ENCODE measurements at regions not wholly inside any gene's neighbourhood (a gene's known extent, or its start where the extent isn't known, plus 50 kb on each side); places are given as distances from the start of the nearest gene placed in this dataset.

DNA sequence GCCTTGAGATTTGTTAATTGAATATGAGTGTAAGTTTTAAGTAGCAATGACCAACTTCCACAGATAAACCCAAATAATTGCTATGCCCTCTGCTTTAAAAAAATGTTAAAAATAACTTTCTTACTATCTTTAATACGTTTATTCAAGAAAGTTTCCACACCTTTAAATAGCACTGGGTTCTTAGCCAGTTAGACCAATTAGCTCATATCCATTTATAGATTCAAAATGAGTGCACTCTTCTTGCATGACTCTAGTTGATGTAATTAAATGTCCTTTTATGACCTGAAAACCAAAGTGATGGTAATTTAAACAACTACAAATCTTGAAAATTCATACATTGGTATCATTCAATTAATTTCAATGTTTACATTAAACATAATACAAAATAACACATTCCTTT is 50.8 kb upstream of the CACNA2D1 start:
- TF ChIP-seq POLR2AphosphoS5 (IDR thresholded peaks at IDR 0.05) (no peak), POLR2A (IDR thresholded peaks at IDR 0.05) (no peak), EP300 (IDR thresholded peaks at IDR 0.05) (no peak)
- TF ChIP-seq, protein P1, sequence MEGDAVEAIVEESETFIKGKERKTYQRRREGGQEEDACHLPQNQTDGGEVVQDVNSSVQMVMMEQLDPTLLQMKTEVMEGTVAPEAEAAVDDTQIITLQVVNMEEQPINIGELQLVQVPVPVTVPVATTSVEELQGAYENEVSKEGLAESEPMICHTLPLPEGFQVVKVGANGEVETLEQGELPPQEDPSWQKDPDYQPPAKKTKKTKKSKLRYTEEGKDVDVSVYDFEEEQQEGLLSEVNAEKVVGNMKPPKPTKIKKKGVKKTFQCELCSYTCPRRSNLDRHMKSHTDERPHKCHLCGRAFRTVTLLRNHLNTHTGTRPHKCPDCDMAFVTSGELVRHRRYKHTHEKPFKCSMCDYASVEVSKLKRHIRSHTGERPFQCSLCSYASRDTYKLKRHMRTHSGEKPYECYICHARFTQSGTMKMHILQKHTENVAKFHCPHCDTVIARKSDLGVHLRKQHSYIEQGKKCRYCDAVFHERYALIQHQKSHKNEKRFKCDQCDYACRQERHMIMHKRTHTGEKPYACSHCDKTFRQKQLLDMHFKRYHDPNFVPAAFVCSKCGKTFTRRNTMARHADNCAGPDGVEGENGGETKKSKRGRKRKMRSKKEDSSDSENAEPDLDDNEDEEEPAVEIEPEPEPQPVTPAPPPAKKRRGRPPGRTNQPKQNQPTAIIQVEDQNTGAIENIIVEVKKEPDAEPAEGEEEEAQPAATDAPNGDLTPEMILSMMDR (IDR thresholded peaks at IDR 0.05) = no peak
- DNase-seq = no peak
- intact Hi-C loops (cut with DNase I) = no loop called here
- Histone ChIP-seq H3K9me3 (no peaks in the 10 kb centered on the region), H3K27me3 (no peaks in the 10 kb centered on the region), H3K27ac (no peak overlapping the region), H3K4me1 (no peaks in the 10 kb centered on the region), H3K4me3 (no peak overlapping the region), H3K36me3 (no peaks in the 10 kb centered on the region)
- WGBS, 2 donors = 24 to 42% methylated on average over 1 of the region's 1 CpG
